ENCODE measurements at regions not wholly inside any gene's neighbourhood (a gene's known extent, or its start where the extent isn't known, plus 50 kb on each side); places are given as distances from the start of the nearest gene placed in this dataset.

GRCh38 chr2:146986161-146986560 is 858.7 kb upstream of the ACVR2A start:
- no peak for DNase-seq
- Histone ChIP-seq H3K9me3 (replicated peaks in 1 of 3) (no peaks in the 10 kb centered on the region), H3K27me3 (no peaks in the 10 kb centered on the region), H3K27ac (peak overlapping the region in 1 of 5 donors; percentile 29), H3K4me1 (replicated peaks in 1 of 2) (no peaks in the 10 kb centered on the region), H3K36me3 (replicated peaks in 1 of 2) (no peaks in the 10 kb centered on the region), H3K4me3 (no peak overlapping the region)
- TF ChIP-seq POLR2A (IDR thresholded peaks at IDR 0.05) (no peak), CTCF (IDR thresholded peaks at IDR 0.05) (no peak)
- intact Hi-C loops (cut with DNase I): no loop called here
- 45 to 53% (median 45%) methylated on average over 4 of the region's 4 CpGs for WGBS, 4 donors

GRCh38 chr2:146985753-146986152 is 859.1 kb upstream of the ACVR2A start:
- 42 to 58% (median 51%) methylated on average over 2 of the region's 2 CpGs for WGBS, 4 donors
- H3K36me3 ChIP-seq (replicated peaks in 1 of 2): no peaks in the 10 kb centered on the region
- intact Hi-C loops (cut with DNase I): no loop called here
- no peaks in the 10 kb centered on the region for H3K9me3 ChIP-seq (replicated peaks in 1 of 3)
- no peak overlapping the region for H3K4me3 ChIP-seq
- peak overlapping the region in 1 of 5 donors; percentile 29 for H3K27ac ChIP-seq
- DNase-seq: no peak
- no peaks in the 10 kb centered on the region for H3K27me3 ChIP-seq
- TF ChIP-seq CTCF (IDR thresholded peaks at IDR 0.05) (no peak), POLR2A (IDR thresholded peaks at IDR 0.05) (no peak)
- no peaks in the 10 kb centered on the region for H3K4me1 ChIP-seq (replicated peaks in 1 of 2)

- H3K9me3 ChIP-seq (replicated peaks in 1 of 3): no peaks in the 10 kb centered on the region
- no peak for DNase-seq
- TF ChIP-seq CTCF (IDR thresholded peaks at IDR 0.05): no peak
- no peak for TF ChIP-seq POLR2A (IDR thresholded peaks at IDR 0.05)
- 60 to 73% (median 66%) methylated on average over 4 of the region's 4 CpGs for WGBS, 4 donors
- H3K36me3 ChIP-seq (replicated peaks in 1 of 2): no peaks in the 10 kb centered on the region
- H3K27ac ChIP-seq: no peak overlapping the region
- no peaks in the 10 kb centered on the region for H3K4me1 ChIP-seq (replicated peaks in 1 of 2)
- intact Hi-C loops (cut with DNase I): no loop called here
- no peak overlapping the region for H3K4me3 ChIP-seq
- H3K27me3 ChIP-seq: no peaks in the 10 kb centered on the region
Observed at GRCh38 chr2:146984014-146984413, 860.8 kb upstream of the ACVR2A start.

- 50 to 71% (median 70%) methylated on average over 2 of the region's 2 CpGs for WGBS, 4 donors
- H3K9me3 ChIP-seq (replicated peaks in 1 of 3): no peaks in the 10 kb centered on the region
- intact Hi-C loops (cut with DNase I): no loop called here
- H3K27me3 ChIP-seq: no peaks in the 10 kb centered on the region
- no peak overlapping the region for H3K4me3 ChIP-seq
- no peaks in the 10 kb centered on the region for H3K36me3 ChIP-seq (replicated peaks in 1 of 2)
- H3K4me1 ChIP-seq (replicated peaks in 1 of 2): no peaks in the 10 kb centered on the region
- H3K27ac ChIP-seq: peak overlapping the region in 1 of 5 donors; percentile 34
- peak in 6 of 7 donors; percentile 10 to 58 (median 22) for DNase-seq
- TF ChIP-seq POLR2A (IDR thresholded peaks at IDR 0.05) (no peak), CTCF (IDR thresholded peaks at IDR 0.05) (no peak)
Observed at GRCh38 chr2:146982393-146982846, 862.4 kb upstream of the ACVR2A start.
